ENCODE measurements at regions not wholly inside any gene's neighbourhood (a gene's known extent, or its start where the extent isn't known, plus 50 kb on each side); places are given as distances from the start of the nearest gene placed in this dataset.
"Not testable (repeated sequence)": the region's sequence is repeated elsewhere in the genome, so short reads cannot be mapped to it uniquely, and the experiment has no call there.

DNA sequence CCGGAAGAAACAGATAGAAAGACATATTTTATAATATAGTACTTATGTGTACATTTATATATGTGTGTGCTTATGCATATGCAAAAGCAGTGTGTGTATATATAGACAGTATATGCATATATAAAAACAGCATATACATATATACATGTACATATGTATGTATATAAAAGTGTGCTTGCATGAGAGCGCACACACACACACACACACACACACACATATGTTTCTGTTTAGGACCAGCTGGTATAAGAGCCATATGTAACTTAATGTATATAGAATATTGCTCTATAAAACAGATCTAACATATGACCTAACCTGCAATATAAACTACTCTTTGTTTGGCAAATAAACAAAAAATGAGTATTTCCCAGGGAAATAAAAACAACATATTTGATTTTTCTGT is 65.1 kb upstream of the CDH9 start:
- H3K36me3 ChIP-seq (ENCODE audit: control insufficient read depth, insufficient read depth, low read length): no peaks in the 10 kb centered on the region
- H3K4me3 ChIP-seq (replicated peaks in 1 of 4; ENCODE audit: control extremely low read depth in 1 of 4, insufficient read depth in 1 of 4, low read depth in 3 of 4, low read length in 4 of 4): no peak overlapping the region
- no peaks in the 10 kb centered on the region for H3K27me3 ChIP-seq (ENCODE audit: control insufficient read depth, insufficient read depth, low read length)
- TF ChIP-seq EZH2 (IDR thresholded peaks at IDR 0.05; ENCODE audit: low read length, missing control alignments): no peak
- TF ChIP-seq, protein P1, sequence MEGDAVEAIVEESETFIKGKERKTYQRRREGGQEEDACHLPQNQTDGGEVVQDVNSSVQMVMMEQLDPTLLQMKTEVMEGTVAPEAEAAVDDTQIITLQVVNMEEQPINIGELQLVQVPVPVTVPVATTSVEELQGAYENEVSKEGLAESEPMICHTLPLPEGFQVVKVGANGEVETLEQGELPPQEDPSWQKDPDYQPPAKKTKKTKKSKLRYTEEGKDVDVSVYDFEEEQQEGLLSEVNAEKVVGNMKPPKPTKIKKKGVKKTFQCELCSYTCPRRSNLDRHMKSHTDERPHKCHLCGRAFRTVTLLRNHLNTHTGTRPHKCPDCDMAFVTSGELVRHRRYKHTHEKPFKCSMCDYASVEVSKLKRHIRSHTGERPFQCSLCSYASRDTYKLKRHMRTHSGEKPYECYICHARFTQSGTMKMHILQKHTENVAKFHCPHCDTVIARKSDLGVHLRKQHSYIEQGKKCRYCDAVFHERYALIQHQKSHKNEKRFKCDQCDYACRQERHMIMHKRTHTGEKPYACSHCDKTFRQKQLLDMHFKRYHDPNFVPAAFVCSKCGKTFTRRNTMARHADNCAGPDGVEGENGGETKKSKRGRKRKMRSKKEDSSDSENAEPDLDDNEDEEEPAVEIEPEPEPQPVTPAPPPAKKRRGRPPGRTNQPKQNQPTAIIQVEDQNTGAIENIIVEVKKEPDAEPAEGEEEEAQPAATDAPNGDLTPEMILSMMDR (conservative IDR thresholded peaks at IDR 0.05 in 1 of 2, IDR thresholded peaks at IDR 0.05 in 1 of 2; ENCODE audit: low read depth in 1 of 2, low read length in 2 of 2): no peak
- no peak overlapping the region for H3K27ac ChIP-seq (ENCODE audit: insufficient read depth, low read length)
- no peak overlapping the region for H3K4me2 ChIP-seq (ENCODE audit: extremely low read depth, insufficient read depth, low read length)
- H2AFZ ChIP-seq (ENCODE audit: low read length): no peak overlapping the region
- H3K4me1 ChIP-seq (ENCODE audit: control insufficient read depth, extremely low read depth, insufficient read depth, low read length): no peaks in the 10 kb centered on the region
- H3K9me3 ChIP-seq (ENCODE audit: control insufficient read depth, insufficient read depth, low read depth, low read length): no peaks in the 10 kb centered on the region
- H3K9ac ChIP-seq (ENCODE audit: insufficient read depth, low read length): no peak overlapping the region
- H4K20me1 ChIP-seq (ENCODE audit: control insufficient read depth, extremely low read depth, insufficient read depth, low read length): no peaks in the 10 kb centered on the region
- no peak for DNase-seq (ENCODE audit: low read depth in 2 of 2)
- H3K79me2 ChIP-seq (ENCODE audit: control insufficient read depth, insufficient read depth, low read length): no peaks in the 10 kb centered on the region

GRCh38 chr5:27095761-27096160 is 57.4 kb upstream of the CDH9 start:
- not testable (repeated sequence) for H2AFZ ChIP-seq (ENCODE audit: low read length); DNase-seq (ENCODE audit: low read depth in 2 of 2); H3K27me3 ChIP-seq (ENCODE audit: control insufficient read depth, insufficient read depth, low read length); H3K79me2 ChIP-seq (ENCODE audit: control insufficient read depth, insufficient read depth, low read length); H3K9me3 ChIP-seq (ENCODE audit: control insufficient read depth, insufficient read depth, low read depth, low read length); H4K20me1 ChIP-seq (ENCODE audit: control insufficient read depth, extremely low read depth, insufficient read depth, low read length); H3K4me1 ChIP-seq (ENCODE audit: control insufficient read depth, extremely low read depth, insufficient read depth, low read length); H3K36me3 ChIP-seq (ENCODE audit: control insufficient read depth, insufficient read depth, low read length); H3K4me2 ChIP-seq (ENCODE audit: extremely low read depth, insufficient read depth, low read length); H3K4me3 ChIP-seq (replicated peaks in 1 of 4; ENCODE audit: control extremely low read depth in 1 of 4, insufficient read depth in 1 of 4, low read depth in 3 of 4, low read length in 4 of 4); H3K27ac ChIP-seq (ENCODE audit: insufficient read depth, low read length); H3K9ac ChIP-seq (ENCODE audit: insufficient read depth, low read length)

- Histone ChIP-seq H3K27me3 (ENCODE audit: control insufficient read depth, insufficient read depth, low read length) (no peaks in the 10 kb centered on the region), H3K9ac (ENCODE audit: insufficient read depth, low read length) (no peak overlapping the region), H3K4me1 (ENCODE audit: control insufficient read depth, extremely low read depth, insufficient read depth, low read length) (no peaks in the 10 kb centered on the region), H3K9me3 (ENCODE audit: control insufficient read depth, insufficient read depth, low read depth, low read length) (no peaks in the 10 kb centered on the region), H3K79me2 (ENCODE audit: control insufficient read depth, insufficient read depth, low read length) (no peaks in the 10 kb centered on the region), H3K36me3 (ENCODE audit: control insufficient read depth, insufficient read depth, low read length) (no peaks in the 10 kb centered on the region), H2AFZ (ENCODE audit: low read length) (no peak overlapping the region), H4K20me1 (ENCODE audit: control insufficient read depth, extremely low read depth, insufficient read depth, low read length) (no peaks in the 10 kb centered on the region), H3K27ac (ENCODE audit: insufficient read depth, low read length) (no peak overlapping the region), H3K4me3 (replicated peaks in 1 of 4; ENCODE audit: control extremely low read depth in 1 of 4, insufficient read depth in 1 of 4, low read depth in 3 of 4, low read length in 4 of 4) (no peak overlapping the region), H3K4me2 (ENCODE audit: extremely low read depth, insufficient read depth, low read length) (no peak overlapping the region)
- DNase-seq (ENCODE audit: low read depth in 2 of 2): no peak
- TF ChIP-seq EZH2 (IDR thresholded peaks at IDR 0.05; ENCODE audit: low read length, missing control alignments): no peak
These were observed 54.9 kb upstream of the CDH9 start for GRCh38 chr5:27093279-27093678.

DNA sequence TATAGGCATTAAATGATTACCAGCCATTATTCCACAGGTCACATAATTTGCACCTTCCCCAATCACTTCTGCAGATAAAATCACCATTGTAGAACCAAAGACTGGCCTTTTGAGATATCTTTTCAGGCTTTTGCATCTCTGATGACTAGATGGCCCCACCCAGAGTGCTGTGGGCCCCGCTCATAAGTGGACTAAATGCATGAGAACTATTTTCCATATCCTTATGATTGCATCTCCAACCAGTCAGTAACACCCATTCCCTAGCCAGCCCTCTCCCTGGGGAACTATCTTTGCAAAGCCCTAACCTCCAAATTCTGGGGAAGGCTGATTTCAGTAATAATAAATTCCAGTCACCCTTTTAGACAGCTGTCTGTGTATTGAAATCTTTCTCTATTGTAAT is 53.5 kb upstream of the CDH9 start:
- TF ChIP-seq EZH2 (IDR thresholded peaks at IDR 0.05; ENCODE audit: low read length, missing control alignments): no peak
- TF ChIP-seq, protein P1 (conservative IDR thresholded peaks at IDR 0.05 in 1 of 2, IDR thresholded peaks at IDR 0.05 in 1 of 2; ENCODE audit: low read depth in 1 of 2, low read length in 2 of 2): no peak

DNA sequence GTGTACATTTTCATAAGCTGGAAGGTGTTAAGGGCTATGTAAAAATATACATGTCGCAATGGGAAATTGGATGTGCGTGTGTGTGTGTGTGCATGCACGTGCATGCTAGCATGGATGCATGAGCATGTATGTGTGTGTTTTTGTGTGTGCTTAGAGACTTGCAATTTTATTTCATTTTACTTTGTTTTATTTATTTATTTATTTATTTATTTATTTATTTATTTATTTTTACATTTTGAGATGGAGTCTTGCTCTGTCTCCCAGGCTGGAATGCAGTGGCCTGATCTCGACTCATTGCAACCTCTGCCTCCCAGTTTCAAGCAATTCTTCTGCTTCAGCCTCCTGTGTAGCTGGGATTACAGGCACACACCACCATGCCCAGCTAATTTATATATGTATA is 50.4 kb upstream of the CDH9 start:
- H3K79me2 ChIP-seq (ENCODE audit: control insufficient read depth, insufficient read depth, low read length); H3K4me1 ChIP-seq (ENCODE audit: control insufficient read depth, extremely low read depth, insufficient read depth, low read length); H3K36me3 ChIP-seq (ENCODE audit: control insufficient read depth, insufficient read depth, low read length); H4K20me1 ChIP-seq (ENCODE audit: control insufficient read depth, extremely low read depth, insufficient read depth, low read length); H2AFZ ChIP-seq (ENCODE audit: low read length); H3K27me3 ChIP-seq (ENCODE audit: control insufficient read depth, insufficient read depth, low read length); H3K4me3 ChIP-seq (replicated peaks in 1 of 4; ENCODE audit: control extremely low read depth in 1 of 4, insufficient read depth in 1 of 4, low read depth in 3 of 4, low read length in 4 of 4); H3K9me3 ChIP-seq (ENCODE audit: control insufficient read depth, insufficient read depth, low read depth, low read length); DNase-seq (ENCODE audit: low read depth in 2 of 2); H3K4me2 ChIP-seq (ENCODE audit: extremely low read depth, insufficient read depth, low read length); H3K27ac ChIP-seq (ENCODE audit: insufficient read depth, low read length); H3K9ac ChIP-seq (ENCODE audit: insufficient read depth, low read length): not testable (repeated sequence)

More for the DNA sequence above, 53.5 kb upstream of the CDH9 start:
- Histone ChIP-seq H3K4me2 (ENCODE audit: extremely low read depth, insufficient read depth, low read length) (no peak overlapping the region), H2AFZ (ENCODE audit: low read length) (no peak overlapping the region), H3K9ac (ENCODE audit: insufficient read depth, low read length) (no peak overlapping the region), H3K27ac (ENCODE audit: insufficient read depth, low read length) (no peak overlapping the region), H3K79me2 (ENCODE audit: control insufficient read depth, insufficient read depth, low read length) (no peaks in the 10 kb centered on the region), H3K9me3 (ENCODE audit: control insufficient read depth, insufficient read depth, low read depth, low read length) (no peaks in the 10 kb centered on the region), H3K4me1 (ENCODE audit: control insufficient read depth, extremely low read depth, insufficient read depth, low read length) (no peaks in the 10 kb centered on the region), H3K27me3 (ENCODE audit: control insufficient read depth, insufficient read depth, low read length) (no peaks in the 10 kb centered on the region), H4K20me1 (ENCODE audit: control insufficient read depth, extremely low read depth, insufficient read depth, low read length) (no peaks in the 10 kb centered on the region), H3K4me3 (replicated peaks in 1 of 4; ENCODE audit: control extremely low read depth in 1 of 4, insufficient read depth in 1 of 4, low read depth in 3 of 4, low read length in 4 of 4) (no peak overlapping the region), H3K36me3 (ENCODE audit: control insufficient read depth, insufficient read depth, low read length) (no peaks in the 10 kb centered on the region)
- no peak for DNase-seq (ENCODE audit: low read depth in 2 of 2)

Measured in fibroblast of lung (primary cell).